ENCODE measurements at regions not wholly inside any gene's neighbourhood (a gene's known extent, or its start where the extent isn't known, plus 50 kb on each side); places are given as distances from the start of the nearest gene placed in this dataset.

- Histone ChIP-seq H3K9ac (ENCODE audit: low read depth in 1 of 2, low read length in 2 of 2) (no peak overlapping the region), H3K4me3 (ENCODE audit: low read depth in 1 of 3, low read length in 3 of 3) (no peak overlapping the region), H3K36me3 (ENCODE audit: control insufficient read depth in 4 of 4, insufficient read depth in 3 of 4, low read depth in 1 of 4, low read length in 3 of 4) (no peaks in the 10 kb centered on the region), H3K4me1 (ENCODE audit: control insufficient read depth in 4 of 4, insufficient read depth in 4 of 4, low read length in 3 of 4) (no peaks in the 10 kb centered on the region), H3K27me3 (ENCODE audit: control insufficient read depth in 4 of 4, insufficient read depth in 4 of 4, low read length in 3 of 4) (no peaks in the 10 kb centered on the region), H3K27ac (ENCODE audit: low read depth in 1 of 2, low read length in 2 of 2) (no peak overlapping the region), H3K9me3 (ENCODE audit: control insufficient read depth in 4 of 4, low read length in 3 of 4) (peaks cover 0 to 4% (median 0%) of the 10 kb centered on the region in 4 donors)
- WGBS: 81% methylated on average over 3 of the region's 3 CpGs
- TF ChIP-seq GABPA (IDR thresholded peaks at IDR 0.05 in 1 of 2, conservative IDR thresholded peaks at IDR 0.05 in 1 of 2): no peak
- TF ChIP-seq CTCF (IDR thresholded peaks at IDR 0.05; ENCODE audit: low read depth, low read length, missing input control): no peak
- no peak for TF ChIP-seq MAX (IDR thresholded peaks at IDR 0.05)
- no peak for TF ChIP-seq ATF3 (IDR thresholded peaks at IDR 0.05)
- no peak for TF ChIP-seq JUND (IDR thresholded peaks at IDR 0.05)
- no peak for TF ChIP-seq TAF1 (conservative IDR thresholded peaks at IDR 0.05)
- no peak for TF ChIP-seq RAD21 (IDR thresholded peaks at IDR 0.05)
- no peak for TF ChIP-seq REST (IDR thresholded peaks at IDR 0.05)
- TF ChIP-seq HNF4A (conservative IDR thresholded peaks at IDR 0.05): no peak
- DNase-seq (ENCODE audit: low spot score): no peak
These were observed 260.5 kb downstream of the CDK5RAP2 start for GRCh38 chr9:120319452-120319851.

GRCh38 chr9:120315154-120315553 is 264.8 kb downstream of the CDK5RAP2 start:
- no peak for TF ChIP-seq ATF3 (IDR thresholded peaks at IDR 0.05)
- TF ChIP-seq RXRA (IDR thresholded peaks at IDR 0.05): no peak
- H3K27me3 ChIP-seq (ENCODE audit: control insufficient read depth in 4 of 4, insufficient read depth in 4 of 4, low read length in 3 of 4): no peaks in the 10 kb centered on the region
- no peak overlapping the region for H3K27ac ChIP-seq (ENCODE audit: low read depth in 1 of 2, low read length in 2 of 2)
- WGBS: 78% methylated on average over 3 of the region's 3 CpGs
- H3K36me3 ChIP-seq (ENCODE audit: control insufficient read depth in 4 of 4, insufficient read depth in 3 of 4, low read depth in 1 of 4, low read length in 3 of 4): no peaks in the 10 kb centered on the region
- no peak overlapping the region for H3K4me3 ChIP-seq (ENCODE audit: low read depth in 1 of 3, low read length in 3 of 3)
- DNase-seq (ENCODE audit: low spot score): no peak
- peaks cover 0 to 4% (median 0%) of the 10 kb centered on the region in 4 donors for H3K9me3 ChIP-seq (ENCODE audit: control insufficient read depth in 4 of 4, low read length in 3 of 4)
- H3K9ac ChIP-seq (ENCODE audit: low read depth in 1 of 2, low read length in 2 of 2): no peak overlapping the region
- H3K4me1 ChIP-seq (ENCODE audit: control insufficient read depth in 4 of 4, insufficient read depth in 4 of 4, low read length in 3 of 4): no peaks in the 10 kb centered on the region

GRCh38 chr9:120312031-120312430 is 267.9 kb downstream of the CDK5RAP2 start:
- Histone ChIP-seq H3K27me3 (ENCODE audit: control insufficient read depth in 4 of 4, insufficient read depth in 4 of 4, low read length in 3 of 4) (no peaks in the 10 kb centered on the region), H3K4me3 (ENCODE audit: low read depth in 1 of 3, low read length in 3 of 3) (no peak overlapping the region), H3K27ac (ENCODE audit: low read depth in 1 of 2, low read length in 2 of 2) (no peak overlapping the region), H3K9ac (ENCODE audit: low read depth in 1 of 2, low read length in 2 of 2) (no peak overlapping the region), H3K9me3 (ENCODE audit: control insufficient read depth in 4 of 4, low read length in 3 of 4) (peaks cover 0 to 4% (median 0%) of the 10 kb centered on the region in 4 donors), H3K36me3 (ENCODE audit: control insufficient read depth in 4 of 4, insufficient read depth in 3 of 4, low read depth in 1 of 4, low read length in 3 of 4) (no peaks in the 10 kb centered on the region), H3K4me1 (ENCODE audit: control insufficient read depth in 4 of 4, insufficient read depth in 4 of 4, low read length in 3 of 4) (no peaks in the 10 kb centered on the region)
- no peak for DNase-seq (ENCODE audit: low spot score)
- 78% methylated on average over 2 of the region's 2 CpGs for WGBS
- no peak for TF ChIP-seq SP1 (IDR thresholded peaks at IDR 0.05)
- TF ChIP-seq GABPA (IDR thresholded peaks at IDR 0.05 in 1 of 2, conservative IDR thresholded peaks at IDR 0.05 in 1 of 2): no peak
- TF ChIP-seq MAX (IDR thresholded peaks at IDR 0.05): no peak
- TF ChIP-seq YY1 (IDR thresholded peaks at IDR 0.05): no peak
- TF ChIP-seq RAD21 (IDR thresholded peaks at IDR 0.05): no peak
- no peak for TF ChIP-seq FOXA1 (IDR thresholded peaks at IDR 0.05)
- no peak for TF ChIP-seq CTCF (IDR thresholded peaks at IDR 0.05; ENCODE audit: low read depth, low read length, missing input control)
- no peak for TF ChIP-seq TAF1 (conservative IDR thresholded peaks at IDR 0.05)
- no peak for TF ChIP-seq HNF4G (IDR thresholded peaks at IDR 0.05)
- TF ChIP-seq REST (IDR thresholded peaks at IDR 0.05): no peak
- TF ChIP-seq HNF4A (conservative IDR thresholded peaks at IDR 0.05): no peak

All from liver (tissue), 8 donors.